GM19240 (cell line): ENCODE measurements at regions not wholly inside any gene's neighbourhood (a gene's known extent, or its start where the extent isn't known, plus 50 kb on each side); places are given as distances from the start of the nearest gene placed in this dataset.
A peak's percentile ranks its signal among the peaks of the same experiment; 100 is the strongest.

Experiments
- DNase-seq: peaks from one replicate; pipeline ENCODE4 v3.0.0; 2011; ENCODE audit warnings: low spot score; ENCODE audit not compliant: insufficient read length

DNA sequence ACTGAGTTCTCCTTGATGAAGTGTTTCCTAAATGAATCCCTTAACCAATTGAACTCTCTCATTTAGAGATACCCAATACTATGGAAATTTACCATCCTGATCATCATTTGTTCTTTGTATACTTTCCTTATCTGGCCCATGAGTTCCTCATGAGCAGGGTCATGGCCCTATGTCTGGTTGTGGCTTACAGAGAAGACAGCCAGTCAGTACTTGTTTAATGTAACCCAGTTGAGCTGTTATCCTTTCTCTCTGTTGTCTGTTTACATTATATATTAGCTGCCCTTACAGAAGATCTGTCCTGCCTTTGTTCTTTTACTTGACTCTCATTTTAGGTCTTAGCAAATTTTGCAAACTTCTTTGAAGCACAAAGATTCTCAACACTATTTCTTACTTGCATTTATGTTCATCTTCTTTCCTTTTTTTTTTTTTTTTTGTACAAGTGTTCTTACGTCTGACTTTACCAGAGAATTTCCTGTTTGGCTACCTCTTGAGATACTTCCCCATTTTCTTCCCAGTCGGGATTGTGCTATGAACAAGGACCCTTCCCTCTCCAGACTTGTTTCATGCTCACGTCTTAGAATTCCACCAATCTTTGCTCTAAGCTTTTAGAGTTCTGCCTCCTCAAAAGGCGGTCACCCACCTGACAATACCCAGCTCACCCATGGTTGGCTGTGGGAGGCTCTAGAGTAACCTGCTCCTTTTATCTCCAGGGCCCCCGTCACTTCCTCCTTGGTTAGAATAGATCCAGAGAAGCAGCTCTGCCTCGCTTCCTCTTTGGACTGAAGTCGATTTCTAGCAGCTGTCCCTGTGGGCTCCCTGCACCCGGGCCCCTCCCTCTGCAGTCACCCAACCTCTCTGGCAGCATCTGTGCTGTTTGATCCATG lies 53.6 kb upstream of the RUNX1 start:
- peak; percentile 11 for DNase-seq

DNA sequence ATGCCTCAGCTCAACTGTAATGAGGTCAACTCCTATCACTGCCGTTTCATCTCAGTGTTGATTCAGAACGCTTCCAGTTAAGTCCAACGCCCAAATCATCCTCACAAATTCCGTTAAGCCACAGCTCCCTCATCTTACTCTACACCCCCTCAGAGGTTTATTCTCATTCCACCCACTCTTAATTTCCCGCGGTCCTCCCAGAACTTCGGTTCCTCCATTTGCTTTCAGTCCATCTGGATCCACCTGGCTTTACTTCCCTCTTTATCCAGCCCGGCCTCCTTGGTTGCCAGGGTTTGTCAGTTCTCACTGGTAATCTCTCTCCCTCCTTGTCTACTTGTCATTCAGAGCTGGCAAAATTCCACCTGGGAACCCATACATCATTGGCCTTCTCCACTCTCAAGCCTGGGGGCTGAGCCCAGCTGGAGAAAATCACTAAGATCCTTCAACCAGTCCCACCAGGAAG lies 51.3 kb upstream of the RUNX1 start:
- DNase-seq = no peak

DNA sequence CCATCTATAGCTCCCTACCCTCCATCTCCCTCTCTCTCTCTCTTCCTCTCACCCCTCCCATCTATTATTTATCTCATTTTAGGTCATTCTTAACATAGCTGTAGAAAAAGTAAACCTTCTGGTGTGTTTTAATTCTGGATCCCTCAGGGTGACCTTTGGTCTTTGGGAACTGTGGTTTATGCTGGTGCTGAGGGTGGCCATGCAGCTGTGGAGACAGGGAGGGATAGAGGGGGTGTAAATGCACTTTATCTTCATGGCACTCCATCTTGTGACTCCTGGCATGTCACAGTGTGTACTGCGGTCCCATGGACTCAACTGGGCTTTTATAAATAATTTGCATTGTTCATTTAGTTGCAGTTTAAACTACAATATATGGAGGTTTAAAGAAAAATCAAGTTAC lies 50.2 kb upstream of the RUNX1 start:
- no peak for DNase-seq
